RKO (cell line): ENCODE measurements at regions not wholly inside any gene's neighbourhood (a gene's known extent, or its start where the extent isn't known, plus 50 kb on each side); places are given as distances from the start of the nearest gene placed in this dataset.
"Not testable (repeated sequence)": the region's sequence is repeated elsewhere in the genome, so short reads cannot be mapped to it uniquely, and the experiment has no call there.

Experiments used
- DNase-seq: peaks from one replicate; pipeline ENCODE4 v3.0.0-alpha.2; 2016; ENCODE audit warnings: low spot score

DNA sequence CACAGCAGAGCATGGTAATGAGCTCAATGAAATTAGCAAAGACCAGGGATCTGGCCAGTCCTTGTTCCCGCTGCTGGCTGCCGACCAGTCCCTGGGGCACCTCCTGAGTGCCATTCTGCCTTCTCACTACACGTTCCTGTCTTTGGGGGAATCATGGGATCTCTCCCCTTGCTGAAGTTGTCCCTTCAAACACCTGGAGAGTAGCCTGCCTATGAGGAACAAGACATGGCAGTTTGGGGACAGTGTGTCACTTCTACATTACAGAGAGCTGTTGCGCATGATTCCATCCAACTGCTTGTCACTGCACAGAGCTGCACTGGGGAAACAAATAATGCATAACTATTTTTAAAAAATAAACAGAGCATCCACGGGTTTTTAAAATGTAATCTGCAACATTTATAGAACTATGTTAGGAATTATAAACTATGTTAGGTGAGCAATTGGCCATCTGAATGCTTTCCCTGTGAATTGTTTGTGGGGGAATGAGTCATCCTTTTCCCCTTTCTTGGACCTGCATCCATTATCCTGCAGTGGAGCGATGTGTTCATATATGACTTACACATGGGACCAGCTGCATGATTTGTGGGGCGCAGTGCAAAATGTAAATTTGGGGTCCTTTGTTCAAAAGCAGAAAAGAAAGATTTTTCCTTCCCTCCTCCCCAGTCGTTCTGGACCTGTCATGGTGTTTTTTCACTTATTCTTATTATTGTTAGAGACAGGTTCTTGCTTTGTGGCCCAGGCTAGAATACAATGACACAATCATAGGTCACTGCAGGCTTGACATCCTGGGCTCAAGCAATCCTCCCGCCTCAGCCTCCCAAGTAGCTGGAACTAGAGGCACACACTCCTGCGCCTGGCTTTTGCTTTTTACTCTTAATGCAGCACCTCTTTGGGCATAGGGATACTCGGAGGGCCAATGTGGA lies 115.0 kb upstream of the TBL1X start:
- peak; percentile 13 for DNase-seq

DNA sequence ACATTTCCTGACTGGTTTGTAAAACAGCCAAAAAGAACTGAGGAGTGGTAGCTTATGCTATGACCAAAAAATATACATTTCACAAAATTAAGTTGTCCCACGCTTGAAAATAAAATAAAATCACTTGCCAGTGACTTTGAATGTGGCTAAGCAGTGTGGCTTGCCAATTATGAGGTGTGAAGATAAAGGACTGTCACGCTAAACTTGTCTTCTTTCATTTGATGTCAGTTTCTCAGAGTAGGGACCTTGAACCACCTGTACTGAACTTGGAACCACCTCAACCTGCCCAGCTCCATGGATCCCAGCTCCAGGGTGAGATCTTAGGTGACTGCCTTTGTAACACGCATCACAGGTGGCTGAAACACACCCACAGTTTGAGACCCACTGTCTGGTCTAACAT lies 113.7 kb upstream of the TBL1X start:
- no peak for DNase-seq

- DNase-seq: no peak
Measured at GRCh38 chrX:9352243-9352642, 112.6 kb upstream of the TBL1X start.

- DNase-seq: no peak
Measured at GRCh38 chrX:9352694-9353411, 112.0 kb upstream of the TBL1X start.

DNA sequence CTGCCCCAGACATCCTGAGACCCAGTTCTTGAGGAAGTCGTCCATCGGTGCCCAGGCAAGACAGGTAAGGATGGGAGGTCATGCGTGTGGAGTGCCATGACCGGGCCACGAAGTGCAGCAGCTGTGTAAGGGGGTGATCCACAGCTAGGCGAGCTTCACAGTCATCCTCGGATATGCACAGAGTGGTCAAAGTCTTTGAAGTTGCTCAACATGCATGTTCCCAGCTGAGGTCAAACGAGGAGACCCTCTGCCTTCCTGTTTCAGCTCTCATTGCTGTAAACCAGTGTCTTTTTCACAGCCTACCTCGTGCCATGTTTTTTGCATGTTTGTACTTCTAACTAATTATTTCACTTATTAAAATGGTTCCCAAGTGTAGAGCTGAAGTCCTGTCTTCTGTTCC lies 109.9 kb upstream of the TBL1X start:
- DNase-seq: no peak

DNA sequence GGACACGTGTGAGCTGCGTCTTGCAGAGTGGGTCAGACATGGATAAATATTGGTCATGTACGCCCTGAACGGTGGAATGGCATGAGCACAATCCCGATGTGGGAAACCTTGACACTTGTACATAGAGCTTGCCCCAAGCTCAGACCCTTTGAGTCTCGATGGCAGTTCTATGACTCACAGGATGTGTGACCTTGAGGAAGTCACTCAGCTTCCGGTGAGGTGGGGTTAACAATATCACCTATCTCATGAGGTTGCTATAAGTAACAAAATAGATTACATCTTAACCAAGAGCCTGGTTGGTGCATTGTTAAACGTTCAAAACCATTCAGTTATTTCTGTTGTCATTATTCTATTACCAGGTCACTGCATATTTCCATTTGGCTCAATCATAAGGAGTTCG lies 109.1 kb upstream of the TBL1X start:
- no peak for DNase-seq

- no peak for DNase-seq
Measured at GRCh38 chrX:9356846-9357245, 108.0 kb upstream of the TBL1X start.

DNA sequence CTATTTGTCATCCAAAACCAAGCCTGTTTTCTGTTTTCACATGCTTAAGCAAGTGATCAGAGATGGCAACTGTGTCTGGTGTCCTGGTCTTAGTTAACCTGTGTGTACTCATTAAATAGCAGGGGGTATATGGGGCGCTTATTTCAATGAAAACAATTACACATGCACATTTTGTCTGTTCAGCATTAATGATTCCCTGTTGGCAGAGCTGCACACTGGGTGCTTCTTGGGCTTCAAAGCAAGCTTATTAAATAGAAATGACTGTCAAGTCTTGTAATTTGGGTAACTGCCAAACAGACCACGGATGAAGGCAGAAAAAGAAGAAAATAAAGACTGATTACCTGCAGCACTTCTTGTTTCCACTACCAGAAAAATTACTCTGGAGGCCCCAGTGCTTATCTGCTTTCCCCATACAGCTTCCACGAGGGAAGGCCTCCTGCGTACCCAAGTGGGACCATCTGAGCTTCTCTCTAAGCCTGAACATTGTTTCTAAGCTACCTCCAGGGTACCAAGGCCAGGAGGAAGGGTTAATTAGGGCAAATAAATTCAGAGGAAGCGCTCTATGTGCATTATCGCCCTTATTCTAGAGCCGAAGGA lies 107.2 kb upstream of the TBL1X start:
- DNase-seq: no peak

DNA sequence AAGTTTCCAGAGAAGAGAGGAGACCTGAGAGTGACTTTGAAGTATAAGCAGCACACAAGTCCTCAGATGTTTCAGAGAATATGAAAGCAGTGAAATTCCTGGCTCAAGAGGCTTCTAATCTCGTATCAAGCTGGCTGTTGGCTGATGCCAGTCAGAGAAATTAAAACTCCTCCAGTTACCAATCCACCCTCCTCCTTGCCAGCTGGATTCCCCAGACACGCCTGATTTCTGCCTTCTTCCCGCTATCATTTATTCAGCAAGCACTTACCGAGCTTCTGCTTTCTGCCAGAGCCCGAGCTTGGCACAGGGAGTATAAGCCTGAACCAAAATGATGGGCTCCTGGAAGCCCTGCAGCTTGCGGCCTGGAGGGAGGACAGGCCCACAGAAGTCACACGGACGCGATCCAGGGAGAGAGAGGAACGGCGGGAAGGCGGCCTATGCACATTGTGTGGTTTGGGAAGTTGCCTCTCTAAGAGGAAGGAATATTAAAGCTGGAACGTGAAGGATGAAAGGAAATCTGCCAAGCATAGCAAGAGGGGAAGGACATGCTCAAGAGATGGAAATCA lies 102.4 kb upstream of the TBL1X start:
- no peak for DNase-seq

GRCh38 chrX:9367421-9367820 lies 97.4 kb upstream of the TBL1X start:
- DNase-seq: no peak

- no peak for DNase-seq
Measured at GRCh38 chrX:9368262-9368661, 96.6 kb upstream of the TBL1X start.

GRCh38 chrX:9369802-9370291 lies 95.0 kb upstream of the TBL1X start:
- no peak for DNase-seq

DNA sequence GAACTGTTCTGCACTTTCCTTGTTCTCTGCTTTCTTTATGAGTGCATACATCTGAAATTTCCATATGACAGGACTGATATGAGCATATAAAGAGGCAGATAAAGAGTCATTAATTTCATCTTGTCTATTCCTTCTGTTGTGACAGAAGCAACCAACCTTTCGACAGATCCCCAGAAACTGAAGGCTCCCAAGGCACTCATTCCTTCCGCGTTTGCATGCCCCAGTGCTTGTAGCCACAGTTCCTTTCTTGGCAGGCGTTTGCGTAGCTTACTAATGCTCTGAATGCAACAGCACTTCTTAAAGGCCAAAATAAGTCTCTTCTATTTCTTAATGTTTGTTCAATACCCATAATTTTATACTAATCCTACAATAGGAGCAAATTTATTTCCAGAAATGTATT lies 94.0 kb upstream of the TBL1X start:
- no peak for DNase-seq

DNA sequence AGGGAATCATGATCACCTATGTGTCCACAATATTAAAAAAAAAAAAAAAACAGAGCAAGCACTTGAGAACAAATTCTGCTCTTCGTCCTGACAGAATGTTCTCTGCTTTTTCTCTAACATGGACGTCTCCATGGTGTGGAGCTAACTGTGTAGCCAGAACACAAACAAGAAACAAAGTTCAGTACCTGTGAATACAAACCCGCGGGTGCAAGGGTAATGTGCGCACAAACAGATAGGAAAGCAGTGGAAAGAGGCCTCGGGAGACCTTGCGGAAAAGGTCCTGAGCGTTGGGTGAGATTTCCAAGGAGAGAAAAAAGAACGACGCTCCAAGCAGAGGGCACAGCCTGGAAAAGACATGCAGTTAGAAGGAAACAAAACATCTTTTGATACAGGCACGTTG lies 92.0 kb upstream of the TBL1X start:
- DNase-seq: no peak

DNA sequence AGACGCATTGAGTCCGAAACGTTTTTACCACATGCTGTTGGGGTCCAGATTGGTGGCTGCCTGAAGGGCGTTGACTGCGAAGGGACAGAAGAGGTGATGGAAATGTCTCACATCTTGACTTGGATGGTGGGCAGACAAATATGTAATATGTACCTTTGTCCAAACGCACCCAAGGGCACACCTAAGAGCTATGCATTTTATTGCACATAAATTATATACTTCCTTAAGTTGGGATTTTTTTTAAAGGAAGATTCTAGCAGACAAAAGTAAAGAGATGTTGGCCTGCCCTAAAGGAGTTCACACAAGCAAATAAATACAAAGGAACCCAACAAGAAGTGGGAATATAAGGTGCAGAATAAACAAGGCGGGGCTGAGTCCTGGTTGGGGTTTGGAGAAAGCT lies 91.1 kb upstream of the TBL1X start:
- DNase-seq: no peak

DNA sequence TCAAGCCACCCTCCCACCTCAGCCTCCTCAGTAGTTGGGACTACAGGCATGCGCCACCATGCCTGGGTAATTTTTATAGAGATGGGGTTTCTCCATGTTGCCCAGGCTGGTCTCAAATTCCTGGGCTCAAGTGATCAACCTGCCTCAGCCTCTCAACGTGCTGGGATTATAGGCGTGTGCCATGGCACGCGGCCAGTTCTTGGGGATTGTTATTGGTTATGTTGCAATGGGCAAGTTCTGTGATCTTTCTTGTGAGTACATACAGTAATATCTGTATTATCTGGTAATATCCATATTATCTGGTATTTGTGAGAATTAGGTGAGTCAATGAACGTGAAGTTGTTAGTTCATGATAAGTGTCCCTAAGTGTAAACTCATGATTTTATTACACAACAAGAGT lies 90.3 kb upstream of the TBL1X start:
- DNase-seq: no peak

- no peak for DNase-seq
Measured at GRCh38 chrX:9376111-9376510, 88.7 kb upstream of the TBL1X start.

DNA sequence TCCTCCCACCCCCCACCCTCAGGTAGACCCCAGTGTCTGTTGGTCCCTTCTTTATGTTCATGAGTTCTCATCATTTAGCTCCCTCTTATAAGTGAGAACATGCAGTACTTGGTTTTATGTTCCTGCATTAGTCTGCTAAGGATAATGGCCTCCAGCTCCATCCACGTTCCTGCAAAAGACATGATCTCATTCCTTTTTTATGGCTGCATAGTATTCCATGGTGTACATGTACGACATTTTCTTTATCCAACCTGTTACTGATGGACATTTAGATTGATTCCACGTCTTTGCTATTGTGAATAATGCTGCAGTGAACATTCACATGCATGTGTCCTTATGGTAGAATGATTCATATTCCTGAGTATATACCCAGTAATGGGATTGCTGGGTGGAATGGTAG lies 87.6 kb upstream of the TBL1X start:
- not testable (repeated sequence) for DNase-seq

DNA sequence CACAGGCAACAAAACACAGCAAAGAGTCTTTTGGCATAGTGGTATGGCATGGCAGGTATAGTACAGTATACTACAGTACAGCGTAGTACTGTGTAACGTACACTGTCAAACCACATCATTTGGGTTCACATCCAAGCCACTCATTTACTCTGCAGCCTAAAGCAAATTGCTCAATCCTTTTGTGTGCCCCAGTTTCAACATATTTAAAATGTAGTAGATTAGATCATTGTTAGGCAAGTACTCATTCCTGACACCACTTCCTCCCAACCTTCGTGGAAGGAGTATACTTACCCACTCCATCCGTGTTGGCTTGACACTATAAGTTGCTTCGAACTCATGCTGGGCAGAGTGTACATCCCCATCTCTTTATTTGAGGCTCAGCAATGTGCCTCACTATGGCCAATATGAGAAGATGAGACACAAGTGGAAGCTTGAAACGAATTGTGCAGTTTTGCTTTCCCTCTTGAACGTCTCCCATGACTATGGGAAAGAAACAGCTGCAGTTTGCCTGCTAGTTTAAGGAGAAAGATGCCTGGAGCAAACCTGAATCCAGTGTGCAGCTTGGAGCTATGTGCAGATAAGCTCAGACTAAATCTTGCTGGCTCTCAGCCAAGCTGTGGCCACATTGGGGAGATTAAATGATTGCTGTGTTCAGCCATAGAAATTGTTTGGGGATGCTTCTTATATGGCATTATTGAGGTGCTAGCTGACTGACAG lies 85.7 kb upstream of the TBL1X start:
- no peak for DNase-seq

DNA sequence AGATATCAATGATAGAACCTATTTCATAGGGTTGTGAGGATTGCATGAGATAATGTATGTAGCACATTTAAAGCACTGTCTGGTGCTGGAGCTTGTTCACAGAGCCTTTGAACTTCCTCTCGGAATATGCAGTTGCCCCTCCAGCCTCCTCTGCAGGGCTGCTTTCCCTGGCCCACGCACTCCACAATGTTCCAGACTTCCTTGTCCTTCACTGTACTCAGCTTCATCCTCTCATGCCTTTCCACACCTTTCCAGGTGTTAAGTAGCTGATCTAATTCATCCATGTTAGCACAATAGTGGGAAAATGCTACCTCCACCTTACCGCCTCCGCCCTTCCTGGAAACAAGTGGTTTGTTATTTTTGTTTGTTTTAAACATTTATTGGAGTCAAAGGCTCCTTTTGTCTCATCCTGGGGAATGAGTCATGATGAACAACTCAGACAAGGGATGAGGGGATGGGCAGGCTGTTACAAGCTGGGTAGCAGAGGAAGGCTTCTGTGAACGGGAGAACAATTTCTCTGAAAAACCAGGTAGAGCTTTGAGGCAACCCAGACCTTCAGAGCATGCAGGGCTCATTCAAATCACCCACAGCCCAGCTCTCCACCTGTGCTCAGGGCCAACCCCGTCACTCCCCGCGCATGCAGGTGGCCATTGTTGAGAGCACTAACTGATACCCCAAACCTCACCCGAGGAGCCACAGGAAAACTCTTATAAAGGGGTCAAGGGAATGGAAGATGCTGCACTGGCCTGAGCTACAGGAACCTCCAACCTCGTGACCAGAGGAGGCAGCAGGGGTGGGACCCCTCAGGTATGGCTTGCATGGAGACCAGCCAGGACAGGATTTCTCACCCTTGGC lies 84.9 kb upstream of the TBL1X start:
- peak; percentile 17 for DNase-seq

DNA sequence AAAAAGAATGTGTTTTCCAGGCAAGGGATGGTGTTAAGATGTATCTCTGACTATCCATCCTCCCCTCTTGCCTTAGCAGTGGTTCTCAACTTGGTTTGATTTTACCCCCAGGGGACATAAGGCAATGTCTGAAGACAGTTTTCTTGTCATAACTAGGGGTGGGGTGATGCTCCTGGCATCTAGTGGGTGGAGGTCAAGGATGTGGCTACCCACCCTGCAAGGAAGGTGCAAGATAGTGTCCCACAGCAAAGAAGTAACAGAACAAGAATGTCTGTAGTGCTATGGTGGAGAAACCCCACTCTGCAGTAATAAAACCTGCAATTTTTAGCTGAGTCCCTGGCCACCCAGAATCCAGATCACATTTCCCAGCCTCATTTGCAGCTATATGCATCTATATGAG lies 81.2 kb upstream of the TBL1X start:
- DNase-seq: no peak
